Fibroblast of lung (primary cell): ENCODE measurements at regions not wholly inside any gene's neighbourhood (a gene's known extent, or its start where the extent isn't known, plus 50 kb on each side); places are given as distances from the start of the nearest gene placed in this dataset.
"Not testable (repeated sequence)": the region's sequence is repeated elsewhere in the genome, so short reads cannot be mapped to it uniquely, and the experiment has no call there.

Experiments
- DNase-seq, 2 donors: peaks; one replicate each; pipeline versions ENCODE4 v3.0.0 to v3.0.0-alpha.2; 2010; ENCODE audit warnings: low read depth in 2 of 2
- H2AFZ ChIP-seq: 2 replicates; pipeline ENCODE4 v1.5.1; 2012; ENCODE audit warnings: low read length, control low read depth, inconsistent platforms
- H3K27ac ChIP-seq: 2 replicates; pipeline ENCODE4 v1.5.1; 2011; ENCODE audit warnings: low read length, control low read depth; ENCODE audit not compliant: insufficient read depth
- H3K27me3 ChIP-seq: 2 replicates; pipeline ENCODE4 v1.5.1; 2011; ENCODE audit warnings: mild to moderate bottlenecking, low read length; ENCODE audit not compliant: control insufficient read depth, insufficient read depth
- H3K36me3 ChIP-seq: 2 replicates; pipeline ENCODE4 v1.5.1; 2011; ENCODE audit warnings: low read length; ENCODE audit not compliant: control insufficient read depth, insufficient read depth
- H3K4me1 ChIP-seq: 2 replicates; pipeline ENCODE4 v1.5.1; 2011; ENCODE audit warnings: low read length; ENCODE audit not compliant: control insufficient read depth, insufficient read depth; ENCODE audit errors: extremely low read depth
- H3K4me2 ChIP-seq: 2 replicates; pipeline ENCODE4 v1.5.1; 2011; ENCODE audit warnings: low read length, control low read depth; ENCODE audit not compliant: insufficient read depth; ENCODE audit errors: extremely low read depth
- H3K4me3 ChIP-seq, 4 experiments: fragments of 200-600 bp in 1 of 4; sonication (generic) in 1 of 4; replicated peaks in 1 of 4; 2 replicates each; pipeline ENCODE4 v1.5.1; 2011 to 2016; ENCODE audit warnings: low read length in 4 of 4, low read depth in 3 of 4, mild to moderate bottlenecking in 3 of 4, control low read depth in 2 of 4, inconsistent platforms in 1 of 4, mixed read lengths in 1 of 4; ENCODE audit not compliant: insufficient read depth in 1 of 4; ENCODE audit errors: control extremely low read depth in 1 of 4
- H3K79me2 ChIP-seq: 2 replicates; pipeline ENCODE4 v1.5.1; 2012; ENCODE audit warnings: mild to moderate bottlenecking, low read length, inconsistent platforms; ENCODE audit not compliant: control insufficient read depth, insufficient read depth
- H3K9ac ChIP-seq: 2 replicates; pipeline ENCODE4 v1.5.1; 2011; ENCODE audit warnings: mild to moderate bottlenecking, low read length, control low read depth; ENCODE audit not compliant: insufficient read depth
- H3K9me3 ChIP-seq: 2 replicates; pipeline ENCODE4 v1.5.1; 2012; ENCODE audit warnings: low read depth, low read length; ENCODE audit not compliant: control insufficient read depth, insufficient read depth
- H4K20me1 ChIP-seq: 2 replicates; pipeline ENCODE4 v1.5.1; 2011; ENCODE audit warnings: low read length; ENCODE audit not compliant: control insufficient read depth, insufficient read depth; ENCODE audit errors: extremely low read depth
- CTCF ChIP-seq, 2 donors: IDR thresholded peaks in 1 of 2; conservative IDR thresholded peaks in 1 of 2; 1 replicate in 1 of 2; 2 replicates in 1 of 2; pipeline ENCODE4 v1.5.1; 2011 to 2012; ENCODE audit warnings: low read length in 2 of 2, control low read depth in 1 of 2, inconsistent platforms in 1 of 2, low read depth in 1 of 2, mild to moderate bottlenecking in 1 of 2
- EZH2 ChIP-seq: IDR thresholded peaks from 2 replicates; pipeline ENCODE4 v1.5.1; 2012; ENCODE audit warnings: low read length, control low read depth, mild to moderate bottlenecking; ENCODE audit errors: missing control alignments

GRCh38 chr5:159497221-159497620, 166.9 kb upstream of the IL12B start:
- Histone ChIP-seq H3K79me2 (no peaks in the 10 kb centered on the region), H3K9me3 (no peaks in the 10 kb centered on the region), H3K4me3 (no peak overlapping the region), H3K9ac (no peak overlapping the region), H3K27ac (no peak overlapping the region), H3K4me1 (no peaks in the 10 kb centered on the region), H3K4me2 (no peak overlapping the region), H4K20me1 (no peaks in the 10 kb centered on the region), H2AFZ (no peak overlapping the region), H3K36me3 (no peaks in the 10 kb centered on the region), H3K27me3 (no peaks in the 10 kb centered on the region)
- TF ChIP-seq CTCF (conservative IDR thresholded peaks at IDR 0.05 in 1 of 2, IDR thresholded peaks at IDR 0.05 in 1 of 2; ENCODE audit: low read depth in 1 of 2, low read length in 2 of 2) (no peak), EZH2 (no peak)
- DNase-seq, result no peak

GRCh38 chr5:159498630-159499029, 168.3 kb upstream of the IL12B start:
- Histone ChIP-seq H3K27me3 (no peaks in the 10 kb centered on the region), H3K9ac (no peak overlapping the region), H3K4me2 (no peak overlapping the region), H3K36me3 (no peaks in the 10 kb centered on the region), H4K20me1 (no peaks in the 10 kb centered on the region), H2AFZ (no peak overlapping the region), H3K9me3 (no peaks in the 10 kb centered on the region), H3K4me1 (no peaks in the 10 kb centered on the region), H3K4me3 (no peak overlapping the region), H3K79me2 (no peaks in the 10 kb centered on the region), H3K27ac (no peak overlapping the region)
- DNase-seq, result no peak
- TF ChIP-seq CTCF (conservative IDR thresholded peaks at IDR 0.05 in 1 of 2, IDR thresholded peaks at IDR 0.05 in 1 of 2; ENCODE audit: low read depth in 1 of 2, low read length in 2 of 2), result no peak
- TF ChIP-seq EZH2, result no peak

- DNase-seq, H4K20me1 ChIP-seq, H3K79me2 ChIP-seq, H3K27me3 ChIP-seq, H3K4me1 ChIP-seq, H3K27ac ChIP-seq, H3K4me2 ChIP-seq, H3K9ac ChIP-seq, H3K9me3 ChIP-seq, H2AFZ ChIP-seq, H3K4me3 ChIP-seq, H3K36me3 ChIP-seq: not testable (repeated sequence)
Measured at GRCh38 chr5:159502116-159502515, 171.8 kb upstream of the IL12B start.

GRCh38 chr5:159503236-159503635, 172.9 kb upstream of the IL12B start:
- no peaks in the 10 kb centered on the region for H3K27me3 ChIP-seq
- DNase-seq, result peak in 1 of 2 donors; percentile 34
- no peaks in the 10 kb centered on the region for H4K20me1 ChIP-seq
- no peak overlapping the region for H3K4me2 ChIP-seq
- H3K9me3 ChIP-seq, result no peaks in the 10 kb centered on the region
- H3K9ac ChIP-seq, result no peak overlapping the region
- no peaks in the 10 kb centered on the region for H3K79me2 ChIP-seq
- H2AFZ ChIP-seq, result no peak overlapping the region
- H3K27ac ChIP-seq, result no peak overlapping the region
- no peaks in the 10 kb centered on the region for H3K36me3 ChIP-seq
- H3K4me3 ChIP-seq, result no peak overlapping the region
- peaks cover 6% of the 10 kb centered on the region for H3K4me1 ChIP-seq
- TF ChIP-seq CTCF (conservative IDR thresholded peaks at IDR 0.05 in 1 of 2, IDR thresholded peaks at IDR 0.05 in 1 of 2; ENCODE audit: low read depth in 1 of 2, low read length in 2 of 2) (no peak), EZH2 (no peak)
